ENCODE measurements at regions not wholly inside any gene's neighbourhood (a gene's known extent, or its start where the extent isn't known, plus 50 kb on each side); places are given as distances from the start of the nearest gene placed in this dataset.

DNA sequence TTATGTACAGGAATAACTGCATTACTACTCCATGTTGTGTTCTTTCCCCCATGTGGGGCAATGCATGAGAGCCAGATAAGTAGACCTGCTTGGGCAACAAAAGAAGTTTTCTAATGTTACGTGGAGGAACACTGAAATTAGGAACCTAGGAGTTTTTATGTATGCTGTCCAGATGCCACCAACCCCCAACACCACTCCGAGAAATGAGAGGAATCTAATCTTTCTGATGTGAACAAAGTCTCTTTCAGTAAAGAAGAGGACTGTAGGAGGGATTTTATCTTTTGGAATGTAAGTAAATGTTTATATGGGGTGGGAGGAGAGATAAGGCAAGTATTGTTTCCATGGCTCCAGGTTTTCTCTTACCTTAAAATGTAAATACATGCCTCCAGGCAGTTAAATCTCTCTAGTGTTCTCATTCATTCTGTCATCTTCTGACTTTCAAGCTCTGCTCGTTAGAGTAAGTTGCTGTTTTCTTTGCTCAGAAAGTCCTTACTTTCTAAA lies 820.6 kb downstream of the PCDH17 start:
- ChIA-PET CTCF (no interaction called here), POLR2A (no interaction called here)
- no peak overlapping the region for H3K4me3 ChIP-seq (ENCODE audit: control insufficient read depth in 1 of 7, extremely low read depth in 1 of 7, insufficient read depth in 4 of 7, low read depth in 2 of 7, low read length in 6 of 7)
- H3K27ac ChIP-seq (ENCODE audit: insufficient read depth in 1 of 2, low read depth in 1 of 2, low read length in 2 of 2, poor library complexity in 1 of 2, severe bottlenecking in 2 of 2): no peak overlapping the region
- H3K36me3 ChIP-seq (ENCODE audit: control insufficient read depth in 4 of 4, insufficient read depth in 4 of 4, low read length in 3 of 4): no peaks in the 10 kb centered on the region
- H3K4me1 ChIP-seq (ENCODE audit: control extremely low read depth in 1 of 4, control insufficient read depth in 4 of 4, insufficient read depth in 4 of 4, low read length in 3 of 4): no peaks in the 10 kb centered on the region
- no CpG with 5 or more reads among the region's 3 CpGs for WGBS (ENCODE audit: insufficient coverage)
- no peak for DNase-seq
- no peaks in the 10 kb centered on the region for H3K27me3 ChIP-seq (replicated peaks in 2 of 5; ENCODE audit: control insufficient read depth in 4 of 5, insufficient read depth in 5 of 5, low read length in 4 of 5)
- peaks cover 0 to 5% (median 0%) of the 10 kb centered on the region in 5 experiments for H3K9me3 ChIP-seq (ENCODE audit: control extremely low read depth in 1 of 5, control insufficient read depth in 4 of 5, insufficient read depth in 2 of 5, low read depth in 1 of 5, low read length in 4 of 5)

DNA sequence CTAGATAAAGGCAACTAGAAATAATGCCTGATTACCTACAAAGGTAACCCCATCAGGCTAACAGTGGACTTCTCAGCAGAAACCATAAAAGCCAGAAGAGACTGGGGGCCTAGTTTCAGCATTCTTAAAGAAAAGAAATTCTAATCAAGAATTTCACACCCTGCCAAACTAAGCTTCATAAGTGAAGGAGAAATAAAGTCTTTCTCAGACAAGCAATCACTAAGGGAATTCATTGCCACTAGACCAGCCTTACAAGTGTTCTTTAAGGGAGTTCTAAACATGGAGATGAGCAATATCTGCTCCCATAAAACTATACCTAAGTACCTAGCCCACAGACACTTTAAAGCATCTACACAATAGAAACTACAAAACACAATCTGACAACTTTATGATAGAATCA lies 823.5 kb downstream of the PCDH17 start:
- H3K27me3 ChIP-seq (replicated peaks in 2 of 5; ENCODE audit: control insufficient read depth in 4 of 5, insufficient read depth in 5 of 5, low read length in 4 of 5): no peaks in the 10 kb centered on the region
- ChIA-PET CTCF (no interaction called here), POLR2A (no interaction called here)
- H3K36me3 ChIP-seq (ENCODE audit: control insufficient read depth in 4 of 4, insufficient read depth in 4 of 4, low read length in 3 of 4): no peaks in the 10 kb centered on the region
- no peak for DNase-seq
- no peak overlapping the region for H3K4me3 ChIP-seq (ENCODE audit: control insufficient read depth in 1 of 7, extremely low read depth in 1 of 7, insufficient read depth in 4 of 7, low read depth in 2 of 7, low read length in 6 of 7)
- H3K4me1 ChIP-seq (ENCODE audit: control extremely low read depth in 1 of 4, control insufficient read depth in 4 of 4, insufficient read depth in 4 of 4, low read length in 3 of 4): no peaks in the 10 kb centered on the region
- peaks cover 0 to 5% (median 0%) of the 10 kb centered on the region in 5 experiments for H3K9me3 ChIP-seq (ENCODE audit: control extremely low read depth in 1 of 5, control insufficient read depth in 4 of 5, insufficient read depth in 2 of 5, low read depth in 1 of 5, low read length in 4 of 5)
- no peak overlapping the region for H3K27ac ChIP-seq (ENCODE audit: insufficient read depth in 1 of 2, low read depth in 1 of 2, low read length in 2 of 2, poor library complexity in 1 of 2, severe bottlenecking in 2 of 2)

DNA sequence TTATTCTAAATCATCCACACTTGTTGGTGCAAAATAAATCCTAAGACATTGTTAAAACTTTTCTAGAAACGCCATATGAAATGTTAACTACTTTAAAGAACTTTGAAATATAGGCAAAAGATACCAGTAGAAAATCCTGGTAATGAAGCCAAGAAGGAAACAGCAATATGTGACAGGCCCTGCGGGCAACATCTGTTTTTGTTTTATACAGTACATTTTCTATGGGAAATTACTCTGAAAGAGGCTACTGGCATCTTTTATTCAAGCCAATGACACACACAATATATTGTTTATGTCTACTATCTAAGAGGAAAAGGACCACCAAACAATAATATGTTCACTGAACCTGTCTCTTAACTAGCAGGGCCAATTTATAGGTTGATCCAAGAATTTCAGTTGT lies 829.7 kb downstream of the PCDH17 start:
- no peak overlapping the region for H3K27ac ChIP-seq (ENCODE audit: insufficient read depth in 1 of 2, low read depth in 1 of 2, low read length in 2 of 2, poor library complexity in 1 of 2, severe bottlenecking in 2 of 2)
- no peak overlapping the region for H3K4me3 ChIP-seq (ENCODE audit: control insufficient read depth in 1 of 7, extremely low read depth in 1 of 7, insufficient read depth in 4 of 7, low read depth in 2 of 7, low read length in 6 of 7)
- no peaks in the 10 kb centered on the region for H3K36me3 ChIP-seq (ENCODE audit: control insufficient read depth in 4 of 4, insufficient read depth in 4 of 4, low read length in 3 of 4)
- ChIA-PET CTCF (no interaction called here), POLR2A (no interaction called here)
- no peaks in the 10 kb centered on the region for H3K4me1 ChIP-seq (ENCODE audit: control extremely low read depth in 1 of 4, control insufficient read depth in 4 of 4, insufficient read depth in 4 of 4, low read length in 3 of 4)
- no peak for DNase-seq
- WGBS (ENCODE audit: insufficient coverage): no CpG with 5 or more reads among the region's 2 CpGs
- H3K27me3 ChIP-seq (replicated peaks in 2 of 5; ENCODE audit: control insufficient read depth in 4 of 5, insufficient read depth in 5 of 5, low read length in 4 of 5): no peaks in the 10 kb centered on the region
- no peaks in the 10 kb centered on the region for H3K9me3 ChIP-seq (ENCODE audit: control extremely low read depth in 1 of 5, control insufficient read depth in 4 of 5, insufficient read depth in 2 of 5, low read depth in 1 of 5, low read length in 4 of 5)

DNA sequence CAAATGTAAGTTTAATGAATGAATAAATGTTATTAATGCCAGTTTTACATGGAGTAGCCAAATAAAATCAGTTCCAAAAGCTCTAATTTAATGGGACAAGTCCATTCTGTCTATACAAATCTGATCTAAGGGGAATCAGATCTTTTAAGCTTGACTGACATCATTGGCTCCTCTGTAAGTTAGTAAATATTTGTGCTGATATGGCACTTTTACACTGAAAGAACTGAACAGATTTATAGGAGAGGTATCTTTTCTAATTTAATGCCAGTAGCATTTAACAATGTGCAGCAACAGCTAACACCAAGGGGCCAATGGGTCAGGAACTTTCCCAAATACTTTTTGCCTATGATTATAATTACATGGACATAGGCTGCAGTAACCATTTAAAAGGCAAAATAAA lies 832.3 kb downstream of the PCDH17 start:
- no peak for DNase-seq
- H3K27ac ChIP-seq (ENCODE audit: insufficient read depth in 1 of 2, low read depth in 1 of 2, low read length in 2 of 2, poor library complexity in 1 of 2, severe bottlenecking in 2 of 2): no peak overlapping the region
- no peak overlapping the region for H3K4me3 ChIP-seq (ENCODE audit: control insufficient read depth in 1 of 7, extremely low read depth in 1 of 7, insufficient read depth in 4 of 7, low read depth in 2 of 7, low read length in 6 of 7)
- H3K36me3 ChIP-seq (ENCODE audit: control insufficient read depth in 4 of 4, insufficient read depth in 4 of 4, low read length in 3 of 4): no peaks in the 10 kb centered on the region
- peaks cover 0 to 7% (median 2%) of the 10 kb centered on the region in 4 experiments for H3K4me1 ChIP-seq (ENCODE audit: control extremely low read depth in 1 of 4, control insufficient read depth in 4 of 4, insufficient read depth in 4 of 4, low read length in 3 of 4)
- H3K27me3 ChIP-seq (replicated peaks in 2 of 5; ENCODE audit: control insufficient read depth in 4 of 5, insufficient read depth in 5 of 5, low read length in 4 of 5): no peaks in the 10 kb centered on the region
- CTCF ChIA-PET: no interaction called here
- POLR2A ChIA-PET: no interaction called here
- H3K9me3 ChIP-seq (ENCODE audit: control extremely low read depth in 1 of 5, control insufficient read depth in 4 of 5, insufficient read depth in 2 of 5, low read depth in 1 of 5, low read length in 4 of 5): no peaks in the 10 kb centered on the region

DNA sequence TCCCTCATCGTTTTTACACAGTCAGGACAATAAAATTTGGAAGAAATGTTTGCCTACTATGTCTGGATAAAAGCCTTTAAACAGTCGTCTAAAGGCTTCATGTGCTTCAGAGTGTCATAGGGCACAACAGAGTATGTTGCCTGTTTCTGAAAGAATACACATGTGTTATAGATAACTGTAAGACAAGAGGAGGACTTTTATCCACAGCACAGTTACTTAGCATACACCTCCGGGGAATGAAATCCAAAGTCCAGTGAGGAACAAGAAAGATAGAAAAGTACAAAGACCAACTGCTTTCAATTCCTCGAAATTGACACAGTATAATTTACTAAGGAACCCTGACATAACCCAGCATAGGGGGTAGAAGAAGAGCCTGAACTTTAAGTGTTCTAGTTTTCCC lies 835.6 kb downstream of the PCDH17 start:
- 93% methylated on average over 2 of the region's 4 CpGs for WGBS (ENCODE audit: insufficient coverage)
- DNase-seq: no peak
- Histone ChIP-seq H3K27me3 (replicated peaks in 2 of 5; ENCODE audit: control insufficient read depth in 4 of 5, insufficient read depth in 5 of 5, low read length in 4 of 5) (no peaks in the 10 kb centered on the region), H3K4me1 (ENCODE audit: control extremely low read depth in 1 of 4, control insufficient read depth in 4 of 4, insufficient read depth in 4 of 4, low read length in 3 of 4) (peaks cover 0 to 14% (median 5%) of the 10 kb centered on the region in 4 experiments), H3K9me3 (ENCODE audit: control extremely low read depth in 1 of 5, control insufficient read depth in 4 of 5, insufficient read depth in 2 of 5, low read depth in 1 of 5, low read length in 4 of 5) (no peaks in the 10 kb centered on the region), H3K27ac (ENCODE audit: insufficient read depth in 1 of 2, low read depth in 1 of 2, low read length in 2 of 2, poor library complexity in 1 of 2, severe bottlenecking in 2 of 2) (no peak overlapping the region), H3K36me3 (ENCODE audit: control insufficient read depth in 4 of 4, insufficient read depth in 4 of 4, low read length in 3 of 4) (no peaks in the 10 kb centered on the region), H3K4me3 (ENCODE audit: control insufficient read depth in 1 of 7, extremely low read depth in 1 of 7, insufficient read depth in 4 of 7, low read depth in 2 of 7, low read length in 6 of 7) (no peak overlapping the region)
- POLR2A ChIA-PET: no interaction called here
- CTCF ChIA-PET: interaction anchor here (0.6 kb wide), 1 partner anchor 28 kb away, joined by 3 read pairs; no protein-coding TSS in a partner anchor

DNA sequence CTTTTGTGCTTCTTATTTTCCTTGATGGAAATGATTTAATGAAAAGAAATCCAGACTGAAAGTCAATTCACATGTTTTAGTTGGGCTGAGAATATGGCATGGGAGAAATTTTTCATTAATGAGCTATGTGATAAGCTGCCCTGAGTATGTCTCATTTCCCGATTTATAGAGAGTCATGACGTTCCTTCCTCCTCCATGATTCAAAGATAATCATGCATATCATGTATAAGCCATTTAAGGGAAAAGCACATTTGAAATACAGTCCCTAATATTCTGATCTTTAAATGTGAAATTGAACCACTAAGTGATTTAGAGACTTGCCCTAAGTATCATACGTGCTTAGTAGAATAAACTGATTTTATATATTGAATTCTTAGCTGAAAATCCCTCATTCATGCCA lies 840.9 kb downstream of the PCDH17 start:
- ChIA-PET CTCF (no interaction called here), POLR2A (no interaction called here)
- Histone ChIP-seq H3K27ac (ENCODE audit: insufficient read depth in 1 of 2, low read depth in 1 of 2, low read length in 2 of 2, poor library complexity in 1 of 2, severe bottlenecking in 2 of 2) (no peak overlapping the region), H3K27me3 (replicated peaks in 2 of 5; ENCODE audit: control insufficient read depth in 4 of 5, insufficient read depth in 5 of 5, low read length in 4 of 5) (no peaks in the 10 kb centered on the region), H3K4me1 (ENCODE audit: control extremely low read depth in 1 of 4, control insufficient read depth in 4 of 4, insufficient read depth in 4 of 4, low read length in 3 of 4) (peaks cover 0 to 14% (median 5%) of the 10 kb centered on the region in 4 experiments), H3K4me3 (ENCODE audit: control insufficient read depth in 1 of 7, extremely low read depth in 1 of 7, insufficient read depth in 4 of 7, low read depth in 2 of 7, low read length in 6 of 7) (no peak overlapping the region), H3K36me3 (ENCODE audit: control insufficient read depth in 4 of 4, insufficient read depth in 4 of 4, low read length in 3 of 4) (no peaks in the 10 kb centered on the region), H3K9me3 (ENCODE audit: control extremely low read depth in 1 of 5, control insufficient read depth in 4 of 5, insufficient read depth in 2 of 5, low read depth in 1 of 5, low read length in 4 of 5) (no peaks in the 10 kb centered on the region)
- no peak for DNase-seq
- WGBS (ENCODE audit: insufficient coverage): no CpG with 5 or more reads among the region's 3 CpGs

DNA sequence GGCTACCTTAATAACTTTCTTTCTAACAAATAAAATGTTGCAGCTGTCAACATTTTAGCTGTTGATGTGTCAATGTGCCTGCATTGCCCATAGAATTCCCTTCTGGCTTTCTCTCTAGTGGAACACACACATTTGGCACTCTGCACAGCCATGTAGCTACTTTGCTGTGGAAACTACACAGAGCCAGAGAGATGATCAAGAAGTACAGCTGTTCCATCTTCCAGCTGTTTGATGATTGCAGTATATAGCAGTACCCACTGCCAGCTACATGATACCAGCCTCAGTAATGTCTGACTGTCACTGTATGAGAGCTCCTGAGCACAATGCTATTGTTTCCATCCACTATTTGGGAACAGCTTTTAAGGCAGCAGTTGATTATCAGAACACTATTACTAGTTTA lies 843.0 kb downstream of the PCDH17 start:
- no peak overlapping the region for H3K27ac ChIP-seq (ENCODE audit: insufficient read depth in 1 of 2, low read depth in 1 of 2, low read length in 2 of 2, poor library complexity in 1 of 2, severe bottlenecking in 2 of 2)
- H3K4me3 ChIP-seq (ENCODE audit: control insufficient read depth in 1 of 7, extremely low read depth in 1 of 7, insufficient read depth in 4 of 7, low read depth in 2 of 7, low read length in 6 of 7): no peak overlapping the region
- ChIA-PET CTCF (no interaction called here), POLR2A (interaction anchor here (0.6 kb wide), 1 partner anchor 354 kb away, joined by 3 read pairs; no protein-coding TSS in a partner anchor)
- no peaks in the 10 kb centered on the region for H3K9me3 ChIP-seq (ENCODE audit: control extremely low read depth in 1 of 5, control insufficient read depth in 4 of 5, insufficient read depth in 2 of 5, low read depth in 1 of 5, low read length in 4 of 5)
- DNase-seq: no peak
- no peaks in the 10 kb centered on the region for H3K27me3 ChIP-seq (replicated peaks in 2 of 5; ENCODE audit: control insufficient read depth in 4 of 5, insufficient read depth in 5 of 5, low read length in 4 of 5)
- no peaks in the 10 kb centered on the region for H3K4me1 ChIP-seq (ENCODE audit: control extremely low read depth in 1 of 4, control insufficient read depth in 4 of 4, insufficient read depth in 4 of 4, low read length in 3 of 4)
- H3K36me3 ChIP-seq (ENCODE audit: control insufficient read depth in 4 of 4, insufficient read depth in 4 of 4, low read length in 3 of 4): no peaks in the 10 kb centered on the region
